Stomach (tissue), 8 donors: ENCODE measurements at regions not wholly inside any gene's neighbourhood (a gene's known extent, or its start where the extent isn't known, plus 50 kb on each side); places are given as distances from the start of the nearest gene placed in this dataset.
A peak's percentile ranks its signal among the peaks of the same experiment; 100 is the strongest.

Source experiments
- DNase-seq, 2 donors: peaks; one replicate each; pipeline versions ENCODE4 v3.0.0 to v3.0.0-alpha.2; 2013 to 2019
- H3K27ac ChIP-seq, 5 donors: fragments of 200-600 bp in 4 of 5; sonication (generic) in 4 of 5; one replicate each; pipeline ENCODE4 v1.5.1; 2013 to 2019; ENCODE audit warnings: mild to moderate bottlenecking in 1 of 5, moderate library complexity in 1 of 5
- H3K27me3 ChIP-seq, 3 donors: fragments of 200-600 bp; sonication (generic); one replicate each; pipeline ENCODE4 v1.5.1; 2017 to 2019; ENCODE audit warnings: mixed run types in 1 of 3
- H3K36me3 ChIP-seq, 4 donors: fragments of 200-600 bp; sonication (generic); 1 replicate in 3 of 4; 2 replicates in 1 of 4; pipeline ENCODE4 v1.5.1; 2016 to 2019
- H3K4me1 ChIP-seq, 4 donors: fragments of 200-600 bp; sonication (generic); one replicate each; pipeline ENCODE4 v1.5.1; 2016 to 2019
- H3K4me3 ChIP-seq, 4 donors: fragments of 200-600 bp; sonication (generic) in 3 of 4; one replicate each; pipeline ENCODE4 v1.5.1; 2016 to 2019; ENCODE audit warnings: mild to moderate bottlenecking in 1 of 4
- H3K9me3 ChIP-seq, 4 donors: fragments of 200-600 bp; sonication (generic); one replicate each; pipeline ENCODE4 v1.5.1; 2016 to 2019
- EP300 ChIP-seq: sonication (generic); formaldehyde crosslinking; IDR thresholded peaks from one replicate; pipeline ENCODE4 v1.6.1; 2017; ENCODE audit warnings: antibody characterized with exemption
- POLR2A ChIP-seq, 4 donors: fragments of 450-650 bp; IDR thresholded peaks; one replicate each; pipeline ENCODE4 v1.6.1; 2016; ENCODE audit warnings: antibody characterized with exemption in 4 of 4, control low read depth in 2 of 4, mild to moderate bottlenecking in 1 of 4, moderate library complexity in 1 of 4
- POLR2AphosphoS5 ChIP-seq, 3 donors: sonication (generic); formaldehyde crosslinking; IDR thresholded peaks; one replicate each; pipeline ENCODE4 v1.6.1; 2016; ENCODE audit warnings: antibody characterized with exemption in 3 of 3
- WGBS, 5 donors: extraction: QIAGEN DNeasy Blood & Tissue Kit in 3 of 5; methylation state at CpG; one replicate each; pipeline versions ENCODE4 v1.1.5 to v1.1.7; 2013 to 2018; 5-methylcytosine and 5-hydroxymethylcytosine counted together
- intact Hi-C: fragments of 100-400 bp; cut with DNase I; formaldehyde crosslinking; loops from one replicate; pipeline ENCODE4 v1.15.1; 2023; ENCODE audit warnings: low total_unique reads
- TF ChIP-seq, protein P1 (sequence below), 7 experiments: fragments of 450-650 bp in 4 of 7; fragments of 200-600 bp in 3 of 7; sonication (generic) in 3 of 7; IDR thresholded peaks; one replicate each; pipeline ENCODE4 v1.5.1; 2016 to 2019; ENCODE audit warnings: antibody characterized with exemption in 7 of 7, control low read depth in 2 of 7, mild to moderate bottlenecking in 1 of 7
- donor health status: healthy with polysubstance abuse.
- donor health status: Bipolar disorder and iron deficiency.
- donor health status: healthy.

- WGBS, 5 donors = 23 to 44% (median 37%) methylated on average over 4 of the region's 4 CpGs
- intact Hi-C loops = no loop called here
- Histone ChIP-seq H3K36me3 (no peaks in the 10 kb centered on the region), H3K27ac (no peak overlapping the region), H3K4me3 (no peak overlapping the region), H3K9me3 (no peaks in the 10 kb centered on the region), H3K27me3 (no peaks in the 10 kb centered on the region), H3K4me1 (peaks cover 0 to 9% (median 0%) of the 10 kb centered on the region in 4 donors)
- DNase-seq = peak in 1 of 2 donors; percentile 55
- TF ChIP-seq EP300 = no peak
- TF ChIP-seq, protein P1, sequence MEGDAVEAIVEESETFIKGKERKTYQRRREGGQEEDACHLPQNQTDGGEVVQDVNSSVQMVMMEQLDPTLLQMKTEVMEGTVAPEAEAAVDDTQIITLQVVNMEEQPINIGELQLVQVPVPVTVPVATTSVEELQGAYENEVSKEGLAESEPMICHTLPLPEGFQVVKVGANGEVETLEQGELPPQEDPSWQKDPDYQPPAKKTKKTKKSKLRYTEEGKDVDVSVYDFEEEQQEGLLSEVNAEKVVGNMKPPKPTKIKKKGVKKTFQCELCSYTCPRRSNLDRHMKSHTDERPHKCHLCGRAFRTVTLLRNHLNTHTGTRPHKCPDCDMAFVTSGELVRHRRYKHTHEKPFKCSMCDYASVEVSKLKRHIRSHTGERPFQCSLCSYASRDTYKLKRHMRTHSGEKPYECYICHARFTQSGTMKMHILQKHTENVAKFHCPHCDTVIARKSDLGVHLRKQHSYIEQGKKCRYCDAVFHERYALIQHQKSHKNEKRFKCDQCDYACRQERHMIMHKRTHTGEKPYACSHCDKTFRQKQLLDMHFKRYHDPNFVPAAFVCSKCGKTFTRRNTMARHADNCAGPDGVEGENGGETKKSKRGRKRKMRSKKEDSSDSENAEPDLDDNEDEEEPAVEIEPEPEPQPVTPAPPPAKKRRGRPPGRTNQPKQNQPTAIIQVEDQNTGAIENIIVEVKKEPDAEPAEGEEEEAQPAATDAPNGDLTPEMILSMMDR (IDR thresholded peaks at IDR 0.05) = no peak
- peak in 1 of 3 donors; percentile 17 for TF ChIP-seq POLR2AphosphoS5 (IDR thresholded peaks at IDR 0.05)
- TF ChIP-seq POLR2A (IDR thresholded peaks at IDR 0.05) = no peak
Measured at GRCh38 chrX:46209768-46210167, 335.5 kb downstream of the ZNF674 start.

- Histone ChIP-seq H3K9me3 (no peaks in the 10 kb centered on the region), H3K27ac (peak overlapping the region in 1 of 5 donors; percentile 12), H3K27me3 (no peaks in the 10 kb centered on the region), H3K4me1 (peaks cover 0 to 9% (median 0%) of the 10 kb centered on the region in 4 donors), H3K4me3 (no peak overlapping the region), H3K36me3 (no peaks in the 10 kb centered on the region)
- DNase-seq = peak in 1 of 2 donors; percentile 12
- no peak for TF ChIP-seq POLR2A (IDR thresholded peaks at IDR 0.05)
- no peak for TF ChIP-seq EP300
- TF ChIP-seq, protein P1 (IDR thresholded peaks at IDR 0.05) = no peak
- TF ChIP-seq POLR2AphosphoS5 (IDR thresholded peaks at IDR 0.05) = no peak
- intact Hi-C loops = no loop called here
Measured at GRCh38 chrX:46209037-46209436, 336.2 kb downstream of the ZNF674 start.

GRCh38 chrX:46208225-46208854 is 336.9 kb downstream of the ZNF674 start:
- intact Hi-C loops = no loop called here
- WGBS, 5 donors = 34 to 70% (median 57%) methylated on average over 2 of the region's 2 CpGs
- H3K27me3 ChIP-seq = no peaks in the 10 kb centered on the region
- no peak overlapping the region for H3K27ac ChIP-seq
- TF ChIP-seq POLR2A (IDR thresholded peaks at IDR 0.05) (no peak), POLR2AphosphoS5 (IDR thresholded peaks at IDR 0.05) (no peak), EP300 (no peak)
- TF ChIP-seq, protein P1 (IDR thresholded peaks at IDR 0.05) = no peak
- peaks cover 0 to 9% (median 0%) of the 10 kb centered on the region in 4 donors for H3K4me1 ChIP-seq
- H3K4me3 ChIP-seq = no peak overlapping the region
- no peaks in the 10 kb centered on the region for H3K9me3 ChIP-seq
- DNase-seq = peak in 1 of 2 donors; percentile 14
- no peaks in the 10 kb centered on the region for H3K36me3 ChIP-seq

DNA sequence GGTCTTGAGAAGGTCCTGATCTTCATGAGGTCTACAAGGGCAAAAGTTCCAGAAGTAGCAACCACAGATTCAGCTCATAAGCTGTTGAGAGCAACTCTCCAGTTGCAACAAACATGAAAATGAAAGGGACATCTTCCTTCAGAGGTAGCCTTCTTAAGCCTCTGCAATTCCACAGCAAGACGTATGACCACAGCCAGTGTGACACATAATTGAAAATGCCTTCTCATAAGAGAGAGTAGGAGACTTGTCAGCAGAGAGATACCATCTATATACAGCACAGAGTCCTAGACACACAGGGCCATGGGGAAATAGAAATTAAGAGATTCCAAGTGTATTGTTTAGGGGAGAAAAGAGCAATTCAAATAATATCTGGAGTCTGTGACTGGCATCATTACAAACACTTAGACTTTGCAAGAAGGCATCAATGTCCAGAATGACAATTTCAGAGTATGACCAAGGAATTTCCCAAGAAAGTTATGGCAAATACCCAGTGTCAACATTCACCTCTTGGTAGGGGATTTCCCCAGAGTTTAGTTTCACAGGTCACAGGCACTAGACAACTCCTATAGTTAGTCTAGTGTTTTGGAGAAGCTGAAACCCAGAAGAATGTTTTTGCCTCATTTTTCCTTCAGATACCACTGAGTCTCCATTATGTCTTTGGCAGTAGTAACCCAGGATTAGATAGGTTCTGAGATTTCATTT is 340.3 kb downstream of the ZNF674 start:
- DNase-seq = no peak
- no peak overlapping the region for H3K27ac ChIP-seq
- 54 to 80% (median 70%) methylated on average over 1 of the region's 1 CpG for whole genome bisulfite sequencing, 5 donors
- intact Hi-C loops = no loop called here
- no peaks in the 10 kb centered on the region for H3K9me3 ChIP-seq
- H3K4me3 ChIP-seq = no peak overlapping the region
- TF ChIP-seq POLR2AphosphoS5 (IDR thresholded peaks at IDR 0.05) (no peak), EP300 (no peak), POLR2A (IDR thresholded peaks at IDR 0.05) (no peak)
- TF ChIP-seq, protein P1 (IDR thresholded peaks at IDR 0.05) = no peak
- peaks cover 0 to 9% (median 0%) of the 10 kb centered on the region in 4 donors for H3K4me1 ChIP-seq
- no peaks in the 10 kb centered on the region for H3K27me3 ChIP-seq
- no peaks in the 10 kb centered on the region for H3K36me3 ChIP-seq
